ENCODE measurements at regions not wholly inside any gene's neighbourhood (a gene's known extent, or its start where the extent isn't known, plus 50 kb on each side); places are given as distances from the start of the nearest gene placed in this dataset.

- H3K9ac ChIP-seq (ENCODE audit: insufficient read depth, low read depth, low read length), result no peak overlapping the region
- no peak overlapping the region for H3K27ac ChIP-seq (ENCODE audit: extremely low read length, insufficient read depth, low read length)
- FAIRE-seq (no peak), ATAC-seq (no peak), DNase-seq (ENCODE audit: low spot score) (peak; percentile 12)
- 17% methylated on average over 8 of the region's 8 CpGs for whole genome bisulfite sequencing (ENCODE audit: low lambda C conversion rate)
- H3K4me1 ChIP-seq (ENCODE audit: insufficient read depth, low read length), result no peaks in the 10 kb centered on the region
- in situ Hi-C loops (cut with HindIII; ENCODE audit: extremely low pct_ligation_motif_present, low pct_unique_long_range_greater_than_20kb) (loop anchor here (25.0 kb wide), 2 partner anchors 398 to 873 kb away; no protein-coding TSS in a partner anchor), intact Hi-C loops (cut with micrococcal nuclease; ENCODE audit: unreplicated experiment) (no loop called here)
- no peaks in the 10 kb centered on the region for H3K79me2 ChIP-seq (ENCODE audit: insufficient read depth, low read length)
- no peak overlapping the region for H3K4me2 ChIP-seq (ENCODE audit: low read depth, low read length)
- H4K20me1 ChIP-seq (ENCODE audit: insufficient read depth, low read length), result no peaks in the 10 kb centered on the region
- no peaks in the 10 kb centered on the region; a peak in 1 of 5 replicates for H3K27me3 ChIP-seq (ENCODE audit: control insufficient read depth in 1 of 2, insufficient read depth in 2 of 2, low read length in 2 of 2)
- no peak overlapping the region for H2AFZ ChIP-seq (ENCODE audit: low read length)
- H3K9me3 ChIP-seq (ENCODE audit: low read length), result no peaks in the 10 kb centered on the region
- BruUV-seq (replicated peaks), result no TSS peak
- ChIA-PET POLR2A (no interaction called here), CTCF (ENCODE audit: low intra/inter-chr PET ratio, low total read pairs) (interaction anchor here (2.0 kb wide), 1 partner anchor 396 kb away, joined by 6 read pairs; no protein-coding TSS in a partner anchor)
- no peak overlapping the region for H3K4me3 ChIP-seq (replicated peaks in 1 of 3; ENCODE audit: insufficient read depth in 1 of 3, low read depth in 2 of 3, low read length in 3 of 3)
- H3K36me3 ChIP-seq (replicated peaks in 1 of 2; ENCODE audit: control insufficient read depth in 1 of 2, insufficient read depth in 2 of 2, low read length in 2 of 2), result no peaks in the 10 kb centered on the region
- TF ChIP-seq SMC3 (IDR thresholded peaks at IDR 0.05; ENCODE audit: low read length) (peak; percentile 24; the same call in 1 of the 2 replicates), ZNF775 (CRISPR knock-in tag; IDR thresholded peaks at IDR 0.05; ENCODE audit: borderline replicate concordance) (no peak), HNF1A (IDR thresholded peaks at IDR 0.05; ENCODE audit: low read depth) (0 out of 2 replicates have a peak, but pooled peaks have one; percentile 29), HNF1A (CRISPR knock-in tag; IDR thresholded peaks at IDR 0.05; ENCODE audit: borderline replicate concordance) (no peak), SSRP1 (CRISPR knock-in tag; IDR thresholded peaks at IDR 0.05) (no peak), STAG1 (CRISPR knock-in tag; IDR thresholded peaks at IDR 0.05) (peak; percentile 59)
- TF ChIP-seq, protein P1, sequence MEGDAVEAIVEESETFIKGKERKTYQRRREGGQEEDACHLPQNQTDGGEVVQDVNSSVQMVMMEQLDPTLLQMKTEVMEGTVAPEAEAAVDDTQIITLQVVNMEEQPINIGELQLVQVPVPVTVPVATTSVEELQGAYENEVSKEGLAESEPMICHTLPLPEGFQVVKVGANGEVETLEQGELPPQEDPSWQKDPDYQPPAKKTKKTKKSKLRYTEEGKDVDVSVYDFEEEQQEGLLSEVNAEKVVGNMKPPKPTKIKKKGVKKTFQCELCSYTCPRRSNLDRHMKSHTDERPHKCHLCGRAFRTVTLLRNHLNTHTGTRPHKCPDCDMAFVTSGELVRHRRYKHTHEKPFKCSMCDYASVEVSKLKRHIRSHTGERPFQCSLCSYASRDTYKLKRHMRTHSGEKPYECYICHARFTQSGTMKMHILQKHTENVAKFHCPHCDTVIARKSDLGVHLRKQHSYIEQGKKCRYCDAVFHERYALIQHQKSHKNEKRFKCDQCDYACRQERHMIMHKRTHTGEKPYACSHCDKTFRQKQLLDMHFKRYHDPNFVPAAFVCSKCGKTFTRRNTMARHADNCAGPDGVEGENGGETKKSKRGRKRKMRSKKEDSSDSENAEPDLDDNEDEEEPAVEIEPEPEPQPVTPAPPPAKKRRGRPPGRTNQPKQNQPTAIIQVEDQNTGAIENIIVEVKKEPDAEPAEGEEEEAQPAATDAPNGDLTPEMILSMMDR (CRISPR knock-in tag; IDR thresholded peaks at IDR 0.05), result peak; percentile 51
- TF ChIP-seq, protein P2, sequence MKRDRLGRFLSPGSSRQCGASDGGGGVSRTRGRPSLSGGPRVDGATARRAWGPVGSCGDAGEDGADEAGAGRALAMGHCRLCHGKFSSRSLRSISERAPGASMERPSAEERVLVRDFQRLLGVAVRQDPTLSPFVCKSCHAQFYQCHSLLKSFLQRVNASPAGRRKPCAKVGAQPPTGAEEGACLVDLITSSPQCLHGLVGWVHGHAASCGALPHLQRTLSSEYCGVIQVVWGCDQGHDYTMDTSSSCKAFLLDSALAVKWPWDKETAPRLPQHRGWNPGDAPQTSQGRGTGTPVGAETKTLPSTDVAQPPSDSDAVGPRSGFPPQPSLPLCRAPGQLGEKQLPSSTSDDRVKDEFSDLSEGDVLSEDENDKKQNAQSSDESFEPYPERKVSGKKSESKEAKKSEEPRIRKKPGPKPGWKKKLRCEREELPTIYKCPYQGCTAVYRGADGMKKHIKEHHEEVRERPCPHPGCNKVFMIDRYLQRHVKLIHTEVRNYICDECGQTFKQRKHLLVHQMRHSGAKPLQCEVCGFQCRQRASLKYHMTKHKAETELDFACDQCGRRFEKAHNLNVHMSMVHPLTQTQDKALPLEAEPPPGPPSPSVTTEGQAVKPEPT (CRISPR knock-in tag; IDR thresholded peaks at IDR 0.05; ENCODE audit: low read depth), result no peak
- TF ChIP-seq, protein P3, sequence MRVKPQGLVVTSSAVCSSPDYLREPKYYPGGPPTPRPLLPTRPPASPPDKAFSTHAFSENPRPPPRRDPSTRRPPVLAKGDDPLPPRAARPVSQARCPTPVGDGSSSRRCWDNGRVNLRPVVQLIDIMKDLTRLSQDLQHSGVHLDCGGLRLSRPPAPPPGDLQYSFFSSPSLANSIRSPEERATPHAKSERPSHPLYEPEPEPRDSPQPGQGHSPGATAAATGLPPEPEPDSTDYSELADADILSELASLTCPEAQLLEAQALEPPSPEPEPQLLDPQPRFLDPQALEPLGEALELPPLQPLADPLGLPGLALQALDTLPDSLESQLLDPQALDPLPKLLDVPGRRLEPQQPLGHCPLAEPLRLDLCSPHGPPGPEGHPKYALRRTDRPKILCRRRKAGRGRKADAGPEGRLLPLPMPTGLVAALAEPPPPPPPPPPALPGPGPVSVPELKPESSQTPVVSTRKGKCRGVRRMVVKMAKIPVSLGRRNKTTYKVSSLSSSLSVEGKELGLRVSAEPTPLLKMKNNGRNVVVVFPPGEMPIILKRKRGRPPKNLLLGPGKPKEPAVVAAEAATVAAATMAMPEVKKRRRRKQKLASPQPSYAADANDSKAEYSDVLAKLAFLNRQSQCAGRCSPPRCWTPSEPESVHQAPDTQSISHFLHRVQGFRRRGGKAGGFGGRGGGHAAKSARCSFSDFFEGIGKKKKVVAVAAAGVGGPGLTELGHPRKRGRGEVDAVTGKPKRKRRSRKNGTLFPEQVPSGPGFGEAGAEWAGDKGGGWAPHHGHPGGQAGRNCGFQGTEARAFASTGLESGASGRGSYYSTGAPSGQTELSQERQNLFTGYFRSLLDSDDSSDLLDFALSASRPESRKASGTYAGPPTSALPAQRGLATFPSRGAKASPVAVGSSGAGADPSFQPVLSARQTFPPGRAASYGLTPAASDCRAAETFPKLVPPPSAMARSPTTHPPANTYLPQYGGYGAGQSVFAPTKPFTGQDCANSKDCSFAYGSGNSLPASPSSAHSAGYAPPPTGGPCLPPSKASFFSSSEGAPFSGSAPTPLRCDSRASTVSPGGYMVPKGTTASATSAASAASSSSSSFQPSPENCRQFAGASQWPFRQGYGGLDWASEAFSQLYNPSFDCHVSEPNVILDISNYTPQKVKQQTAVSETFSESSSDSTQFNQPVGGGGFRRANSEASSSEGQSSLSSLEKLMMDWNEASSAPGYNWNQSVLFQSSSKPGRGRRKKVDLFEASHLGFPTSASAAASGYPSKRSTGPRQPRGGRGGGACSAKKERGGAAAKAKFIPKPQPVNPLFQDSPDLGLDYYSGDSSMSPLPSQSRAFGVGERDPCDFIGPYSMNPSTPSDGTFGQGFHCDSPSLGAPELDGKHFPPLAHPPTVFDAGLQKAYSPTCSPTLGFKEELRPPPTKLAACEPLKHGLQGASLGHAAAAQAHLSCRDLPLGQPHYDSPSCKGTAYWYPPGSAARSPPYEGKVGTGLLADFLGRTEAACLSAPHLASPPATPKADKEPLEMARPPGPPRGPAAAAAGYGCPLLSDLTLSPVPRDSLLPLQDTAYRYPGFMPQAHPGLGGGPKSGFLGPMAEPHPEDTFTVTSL (CRISPR knock-in tag; IDR thresholded peaks at IDR 0.05; ENCODE audit: borderline replicate concordance), result no peak
Measured at GRCh38 chr3:22960105-22960984, 242.8 kb upstream of the UBE2E2 start.

Data from HepG2 (cell line).